ENCODE measurements at regions not wholly inside any gene's neighbourhood (a gene's known extent, or its start where the extent isn't known, plus 50 kb on each side); places are given as distances from the start of the nearest gene placed in this dataset.

GRCh38 chr13:99446242-99446641 is 55.0 kb upstream of the TM9SF2 start:
- no peak overlapping the region for H3K4me3 ChIP-seq
- no peaks in the 10 kb centered on the region for H3K9me3 ChIP-seq
- DNase-seq = no peak
- H3K4me1 ChIP-seq = no peaks in the 10 kb centered on the region
- no peak overlapping the region for H3K27ac ChIP-seq
- no peaks in the 10 kb centered on the region for H3K36me3 ChIP-seq
- H3K27me3 ChIP-seq = no peaks in the 10 kb centered on the region
- no peak for ATAC-seq
- intact Hi-C loops (cut with DNase I; ENCODE audit: low total_unique reads) = loop anchor here (10.0 kb wide), 1 partner anchor 1069 kb away; no protein-coding TSS in a partner anchor
- no peak for TF ChIP-seq CTCF (IDR thresholded peaks at IDR 0.05 in 4 of 5, conservative IDR thresholded peaks at IDR 0.05 in 1 of 5)
- in situ Hi-C loops (cut with MboI; ENCODE audit: low sequenced_read_pairs in 4 of 4) = loop anchor here in 1 of 4 donors (25.0 kb wide), 1 partner anchor 184 kb away; the partner anchor contains the start of gene GPR18

GRCh38 chr13:99448546-99448945 is 52.7 kb upstream of the TM9SF2 start:
- no peak for TF ChIP-seq POLR2A (IDR thresholded peaks at IDR 0.05)
- TF ChIP-seq CTCF (IDR thresholded peaks at IDR 0.05 in 4 of 5, conservative IDR thresholded peaks at IDR 0.05 in 1 of 5) = no peak
- intact Hi-C loops (cut with DNase I; ENCODE audit: low total_unique reads) = loop anchor here (10.0 kb wide), 1 partner anchor 1066 kb away; no protein-coding TSS in a partner anchor
- in situ Hi-C loops (cut with MboI; ENCODE audit: low sequenced_read_pairs in 4 of 4) = loop anchor here in 1 of 4 donors (25.0 kb wide), 1 partner anchor 186 kb away; the partner anchor contains the start of gene GPR18
- no peak overlapping the region for H3K4me3 ChIP-seq
- ATAC-seq (no peak), DNase-seq (no peak)
- no peaks in the 10 kb centered on the region for H3K4me1 ChIP-seq
- no peak overlapping the region for H3K27ac ChIP-seq
- H3K27me3 ChIP-seq = no peaks in the 10 kb centered on the region
- no peaks in the 10 kb centered on the region for H3K36me3 ChIP-seq
- H3K9me3 ChIP-seq = no peaks in the 10 kb centered on the region

DNA sequence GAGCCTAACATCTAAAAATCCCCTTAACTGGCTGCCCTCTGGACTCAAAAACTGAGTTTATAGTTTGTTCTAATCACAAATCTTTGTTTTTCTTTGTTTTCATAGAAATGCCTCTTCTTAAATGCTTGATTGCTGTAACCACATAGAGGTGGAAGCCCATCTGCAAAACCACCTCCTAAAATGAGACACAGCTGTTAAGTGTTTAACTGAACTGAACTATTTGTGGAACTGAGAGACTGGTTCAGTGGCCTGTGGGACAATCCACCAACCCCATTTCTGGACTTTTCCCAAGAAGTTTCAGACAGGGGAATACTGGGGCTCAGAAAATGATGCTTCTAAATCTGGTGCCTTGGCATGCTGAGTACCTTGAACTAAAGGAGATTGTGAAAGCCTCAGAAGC is 50.9 kb upstream of the TM9SF2 start:
- intact Hi-C loops (cut with DNase I; ENCODE audit: low total_unique reads) = no loop called here
- in situ Hi-C loops (cut with MboI; ENCODE audit: low sequenced_read_pairs in 4 of 4) = no loop called here
- Histone ChIP-seq H3K9me3 (peaks cover 0 to 5% (median 0%) of the 10 kb centered on the region in 3 donors), H3K36me3 (no peaks in the 10 kb centered on the region), H3K27me3 (peaks cover 0 to 4% (median 0%) of the 10 kb centered on the region in 3 donors), H3K4me3 (no peak overlapping the region), H3K27ac (no peak overlapping the region), H3K4me1 (no peaks in the 10 kb centered on the region)
- ATAC-seq (no peak), DNase-seq (no peak)
- no peak for TF ChIP-seq CTCF (IDR thresholded peaks at IDR 0.05 in 4 of 5, conservative IDR thresholded peaks at IDR 0.05 in 1 of 5)
- no peak for TF ChIP-seq POLR2A (IDR thresholded peaks at IDR 0.05)

Data from gastrocnemius medialis (tissue), 4 donors.